GM12872 (cell line): ENCODE measurements at regions not wholly inside any gene's neighbourhood (a gene's known extent, or its start where the extent isn't known, plus 50 kb on each side); places are given as distances from the start of the nearest gene placed in this dataset.
A peak's percentile ranks its signal among the peaks of the same experiment; 100 is the strongest.

Source experiments
- CTCF ChIP-seq: IDR thresholded peaks from 3 replicates; pipeline ENCODE4 v1.5.1; 2011; ENCODE audit warnings: low read depth, mild to moderate bottlenecking, low read length, moderate library complexity; ENCODE audit not compliant: insufficient read depth

- TF ChIP-seq CTCF = peak; percentile 49; the same call in 1 of the 3 replicates
Measured at GRCh38 chr16:5239472-5240277, 142.1 kb upstream of the EEF2KMT start.

- no peak for TF ChIP-seq CTCF
Measured at GRCh38 chr16:5235119-5235518, 137.5 kb upstream of the EEF2KMT start.

GRCh38 chr16:5234295-5235050 is 136.9 kb upstream of the EEF2KMT start:
- no peak for TF ChIP-seq CTCF

- no peak for TF ChIP-seq CTCF
Measured at GRCh38 chr16:5231246-5231759, 133.7 kb upstream of the EEF2KMT start.

- no peak for TF ChIP-seq CTCF
Measured at GRCh38 chr16:5228369-5228768, 130.8 kb upstream of the EEF2KMT start.

- TF ChIP-seq CTCF = no peak
Measured at GRCh38 chr16:5225931-5226655, 128.5 kb upstream of the EEF2KMT start.

GRCh38 chr16:5222761-5223160 is 125.2 kb upstream of the EEF2KMT start:
- no peak for TF ChIP-seq CTCF
